Tibial nerve (tissue), 4 donors: ENCODE measurements at regions not wholly inside any gene's neighbourhood (a gene's known extent, or its start where the extent isn't known, plus 50 kb on each side); places are given as distances from the start of the nearest gene placed in this dataset.

ENCODE experiments used
- DNase-seq, 2 donors: peaks; one replicate each; pipeline ENCODE4 v3.0.0-alpha.2; 2019; ENCODE audit warnings: low spot score in 2 of 2
- H3K27ac ChIP-seq, 4 donors: fragments of 200-600 bp; sonication (generic) in 3 of 4; one replicate each; pipeline ENCODE4 v1.5.1; 2017 to 2019; ENCODE audit warnings: mild to moderate bottlenecking in 1 of 4
- H3K27me3 ChIP-seq, 2 donors: fragments of 200-600 bp; sonication (generic) in 1 of 2; one replicate each; pipeline versions ENCODE4 v1.5.1 to v1.6.0; 2017 to 2019
- H3K36me3 ChIP-seq, 3 donors: fragments of 200-600 bp; sonication (generic); one replicate each; pipeline ENCODE4 v1.5.1; 2018 to 2019
- H3K4me1 ChIP-seq, 4 donors: fragments of 200-600 bp; sonication (generic) in 3 of 4; one replicate each; pipeline ENCODE4 v1.5.1; 2017 to 2019
- H3K4me3 ChIP-seq, 4 donors: fragments of 200-600 bp; sonication (generic) in 3 of 4; one replicate each; pipeline ENCODE4 v1.5.1; 2017 to 2019; ENCODE audit warnings: mild to moderate bottlenecking in 1 of 4, moderate library complexity in 1 of 4
- H3K9me3 ChIP-seq, 4 donors: fragments of 200-600 bp; sonication (generic) in 3 of 4; one replicate each; pipeline ENCODE4 v1.5.1; 2017 to 2019
- EP300 ChIP-seq, 2 donors: sonication (generic); formaldehyde crosslinking; IDR thresholded peaks; one replicate each; pipeline ENCODE4 v1.6.1; 2017; ENCODE audit warnings: antibody characterized with exemption in 2 of 2, mild to moderate bottlenecking in 1 of 2
- POLR2A ChIP-seq, 2 donors: fragments of 450-650 bp; IDR thresholded peaks; one replicate each; pipeline ENCODE4 v1.6.1; 2017; ENCODE audit warnings: antibody characterized with exemption in 2 of 2, mild to moderate bottlenecking in 2 of 2, moderate library complexity in 2 of 2
- whole genome bisulfite sequencing, 2 donors: methylation state at CpG; one replicate each; pipeline ENCODE4 v1.1.5; 2018; 5-methylcytosine and 5-hydroxymethylcytosine counted together
- TF ChIP-seq, protein P1 (sequence below), 5 experiments: fragments of 200-600 bp in 3 of 5; fragments of 450-650 bp in 2 of 5; sonication (generic) in 3 of 5; IDR thresholded peaks; one replicate each; pipeline ENCODE4 v1.5.1; 2016 to 2019; ENCODE audit warnings: antibody characterized with exemption in 5 of 5, mild to moderate bottlenecking in 3 of 5, moderate library complexity in 2 of 5

DNA sequence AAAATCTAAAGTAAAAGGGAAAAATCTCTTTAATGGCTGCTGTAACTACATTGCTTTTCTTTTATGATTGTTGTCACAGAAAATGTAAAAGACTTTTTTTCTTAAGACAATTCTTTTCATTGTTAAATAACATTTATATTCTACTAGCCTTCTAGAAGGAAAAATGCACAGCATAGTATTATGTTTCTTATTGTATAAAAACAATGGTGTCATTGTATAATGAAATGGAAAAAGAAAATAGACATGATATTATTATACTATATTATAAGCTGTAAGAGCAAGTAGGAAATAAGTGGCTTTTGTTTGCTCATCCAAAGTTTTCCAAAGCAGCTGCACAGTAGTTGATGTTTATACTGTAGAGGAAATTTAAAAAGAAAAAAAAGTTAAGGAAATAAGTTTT, 1021.7 kb downstream of the EFNA5 start:
- no peaks in the 10 kb centered on the region for H3K4me1 ChIP-seq
- no peak for DNase-seq
- H3K27ac ChIP-seq: no peak overlapping the region
- no peaks in the 10 kb centered on the region for H3K36me3 ChIP-seq
- H3K9me3 ChIP-seq: peaks cover 0 to 5% (median 1%) of the 10 kb centered on the region in 4 donors
- no peak overlapping the region for H3K4me3 ChIP-seq
- TF ChIP-seq, protein P1, sequence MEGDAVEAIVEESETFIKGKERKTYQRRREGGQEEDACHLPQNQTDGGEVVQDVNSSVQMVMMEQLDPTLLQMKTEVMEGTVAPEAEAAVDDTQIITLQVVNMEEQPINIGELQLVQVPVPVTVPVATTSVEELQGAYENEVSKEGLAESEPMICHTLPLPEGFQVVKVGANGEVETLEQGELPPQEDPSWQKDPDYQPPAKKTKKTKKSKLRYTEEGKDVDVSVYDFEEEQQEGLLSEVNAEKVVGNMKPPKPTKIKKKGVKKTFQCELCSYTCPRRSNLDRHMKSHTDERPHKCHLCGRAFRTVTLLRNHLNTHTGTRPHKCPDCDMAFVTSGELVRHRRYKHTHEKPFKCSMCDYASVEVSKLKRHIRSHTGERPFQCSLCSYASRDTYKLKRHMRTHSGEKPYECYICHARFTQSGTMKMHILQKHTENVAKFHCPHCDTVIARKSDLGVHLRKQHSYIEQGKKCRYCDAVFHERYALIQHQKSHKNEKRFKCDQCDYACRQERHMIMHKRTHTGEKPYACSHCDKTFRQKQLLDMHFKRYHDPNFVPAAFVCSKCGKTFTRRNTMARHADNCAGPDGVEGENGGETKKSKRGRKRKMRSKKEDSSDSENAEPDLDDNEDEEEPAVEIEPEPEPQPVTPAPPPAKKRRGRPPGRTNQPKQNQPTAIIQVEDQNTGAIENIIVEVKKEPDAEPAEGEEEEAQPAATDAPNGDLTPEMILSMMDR (IDR thresholded peaks at IDR 0.05): no peak
- no peak for TF ChIP-seq EP300 (IDR thresholded peaks at IDR 0.05)
- no peak for TF ChIP-seq POLR2A (IDR thresholded peaks at IDR 0.05)
- H3K27me3 ChIP-seq: no peaks in the 10 kb centered on the region

DNA sequence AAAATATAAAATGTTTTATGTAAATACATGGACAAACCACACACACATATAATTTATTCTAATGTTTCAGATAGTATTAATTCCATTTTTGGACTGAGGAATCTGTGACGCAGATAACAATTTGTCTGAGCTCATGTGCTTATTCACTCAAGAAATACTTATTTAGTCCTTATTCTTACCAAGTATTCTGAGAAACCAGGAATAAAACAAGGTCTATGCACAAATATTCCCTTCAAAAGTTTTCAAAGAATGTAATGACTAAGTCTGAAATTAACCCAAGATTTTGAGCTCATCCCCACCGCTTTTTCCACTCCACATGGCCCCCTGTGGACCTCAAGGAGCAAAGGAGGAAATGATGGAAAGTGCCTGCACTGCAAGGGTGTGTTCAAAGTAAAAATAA, 1022.3 kb downstream of the EFNA5 start:
- 52 to 67% methylated on average over 2 of the region's 2 CpGs for WGBS, 2 donors
- no peak for DNase-seq

DNA sequence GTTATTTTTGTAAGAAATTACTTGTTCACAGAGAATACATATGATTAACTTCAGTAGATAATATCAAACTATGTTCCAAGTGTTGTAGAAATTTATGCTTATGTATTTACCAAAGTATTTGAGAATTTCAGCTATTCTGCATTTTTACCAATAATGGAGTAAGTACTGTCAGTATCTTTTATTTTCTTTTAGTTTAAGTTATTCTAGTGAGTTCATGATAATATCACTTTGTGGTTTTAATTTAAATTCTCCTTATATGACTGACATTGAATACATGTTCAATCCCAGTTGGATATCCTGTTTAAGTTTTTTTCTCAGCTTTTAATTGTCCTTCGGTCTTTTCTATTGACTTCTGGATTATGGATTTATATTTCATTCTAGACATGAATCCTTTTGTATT, 1024.6 kb downstream of the EFNA5 start:
- H3K4me1 ChIP-seq: no peaks in the 10 kb centered on the region
- no peaks in the 10 kb centered on the region for H3K27me3 ChIP-seq
- no peak for TF ChIP-seq POLR2A (IDR thresholded peaks at IDR 0.05)
- no peaks in the 10 kb centered on the region for H3K36me3 ChIP-seq
- no peak overlapping the region for H3K4me3 ChIP-seq
- H3K27ac ChIP-seq: no peak overlapping the region
- WGBS, 2 donors: 97 to 100% methylated on average over 1 of the region's 1 CpG
- H3K9me3 ChIP-seq: no peaks in the 10 kb centered on the region
- DNase-seq: no peak

More for the DNA sequence above, 1022.3 kb downstream of the EFNA5 start:
- H3K4me3 ChIP-seq: no peak overlapping the region
- H3K36me3 ChIP-seq: no peaks in the 10 kb centered on the region
- no peaks in the 10 kb centered on the region for H3K4me1 ChIP-seq
- TF ChIP-seq POLR2A (IDR thresholded peaks at IDR 0.05) (no peak), EP300 (IDR thresholded peaks at IDR 0.05) (no peak)
- TF ChIP-seq, protein P1 (IDR thresholded peaks at IDR 0.05): no peak
- H3K27me3 ChIP-seq: no peaks in the 10 kb centered on the region
- no peaks in the 10 kb centered on the region for H3K9me3 ChIP-seq
- H3K27ac ChIP-seq: no peak overlapping the region

DNA sequence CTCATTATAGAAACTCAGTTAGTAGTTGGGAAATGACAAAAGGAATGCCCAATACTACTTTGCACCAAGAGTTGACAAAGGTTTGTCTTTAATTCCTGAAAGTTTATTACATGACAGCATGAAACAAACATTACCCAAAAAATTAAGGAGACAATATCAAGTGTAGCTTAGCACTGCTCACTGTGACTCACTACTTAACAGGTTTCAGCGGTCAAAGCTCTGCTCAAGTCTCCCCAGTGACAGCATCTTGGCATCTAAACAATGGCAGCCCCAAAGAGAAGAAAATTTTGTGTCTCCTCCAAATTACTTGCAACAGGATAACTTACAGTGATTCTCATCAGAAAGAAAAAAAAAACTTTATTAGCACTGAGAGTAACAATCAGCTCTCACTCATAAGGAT, 1030.2 kb downstream of the EFNA5 start:
- no peak overlapping the region for H3K4me3 ChIP-seq
- 92 to 96% methylated on average over 1 of the region's 1 CpG for WGBS, 2 donors
- no peak overlapping the region for H3K27ac ChIP-seq
- TF ChIP-seq, protein P1 (IDR thresholded peaks at IDR 0.05): no peak
- TF ChIP-seq POLR2A (IDR thresholded peaks at IDR 0.05): no peak
- TF ChIP-seq EP300 (IDR thresholded peaks at IDR 0.05): no peak
- H3K36me3 ChIP-seq: no peaks in the 10 kb centered on the region
- H3K4me1 ChIP-seq: no peaks in the 10 kb centered on the region
- H3K9me3 ChIP-seq: no peaks in the 10 kb centered on the region
- DNase-seq: no peak
- H3K27me3 ChIP-seq: no peaks in the 10 kb centered on the region

DNA sequence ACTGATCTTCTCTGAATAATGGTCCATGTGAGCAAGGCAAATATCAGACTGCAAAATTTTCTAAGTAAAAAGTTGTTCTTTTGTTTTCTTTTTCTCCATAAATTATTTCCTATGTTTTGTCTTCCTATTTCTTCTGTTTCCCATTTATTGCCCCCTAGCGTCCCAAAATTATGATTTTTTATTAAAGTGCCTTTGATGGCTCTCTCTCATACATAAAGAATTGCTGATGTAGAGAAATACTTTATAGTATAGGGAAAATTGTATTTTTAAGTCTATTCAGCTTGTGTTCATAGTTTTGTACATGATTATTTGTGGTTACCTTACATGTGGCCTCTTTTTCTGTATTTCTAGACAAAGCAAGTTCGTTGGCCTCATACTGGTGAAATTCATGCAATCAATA, 1031.2 kb downstream of the EFNA5 start:
- WGBS, 2 donors: 71 to 79% methylated on average over 2 of the region's 2 CpGs
- TF ChIP-seq, protein P1 (IDR thresholded peaks at IDR 0.05): no peak
- TF ChIP-seq EP300 (IDR thresholded peaks at IDR 0.05) (no peak), POLR2A (IDR thresholded peaks at IDR 0.05) (no peak)
- H3K4me1 ChIP-seq: no peaks in the 10 kb centered on the region

DNA sequence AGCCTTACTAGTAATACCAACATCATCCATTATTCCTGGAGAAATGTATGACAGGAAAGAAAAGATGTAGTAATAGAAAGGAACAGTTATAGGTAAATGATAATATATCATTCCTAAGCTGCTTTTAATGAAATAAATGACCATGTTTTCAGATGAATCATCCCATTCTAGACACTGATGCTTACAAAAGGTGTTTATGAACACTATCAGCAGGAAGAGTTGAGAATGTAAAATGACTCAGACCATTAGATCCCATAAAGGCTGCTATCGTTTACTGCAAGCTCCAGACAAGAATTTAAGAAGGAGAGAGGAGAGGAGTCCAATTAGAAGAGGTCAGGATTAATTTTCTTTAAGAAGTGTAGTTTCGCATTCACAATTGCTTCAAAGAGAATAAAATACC, 1033.5 kb downstream of the EFNA5 start:
- DNase-seq: no peak
- H3K9me3 ChIP-seq: no peaks in the 10 kb centered on the region
- TF ChIP-seq EP300 (IDR thresholded peaks at IDR 0.05): no peak
- TF ChIP-seq, protein P1 (IDR thresholded peaks at IDR 0.05): no peak
- no peak for TF ChIP-seq POLR2A (IDR thresholded peaks at IDR 0.05)
- no peaks in the 10 kb centered on the region for H3K27me3 ChIP-seq
- H3K4me1 ChIP-seq: no peaks in the 10 kb centered on the region
- WGBS, 2 donors: 83 to 91% methylated on average over 2 of the region's 2 CpGs
- H3K4me3 ChIP-seq: no peak overlapping the region
- H3K27ac ChIP-seq: no peak overlapping the region
- H3K36me3 ChIP-seq: no peaks in the 10 kb centered on the region

More for the DNA sequence above, 1031.2 kb downstream of the EFNA5 start:
- Histone ChIP-seq H3K27me3 (no peaks in the 10 kb centered on the region), H3K36me3 (no peaks in the 10 kb centered on the region), H3K9me3 (no peaks in the 10 kb centered on the region), H3K27ac (no peak overlapping the region), H3K4me3 (no peak overlapping the region)
- no peak for DNase-seq
